Fibroblast of lung (primary cell): ENCODE measurements at regions not wholly inside any gene's neighbourhood (a gene's known extent, or its start where the extent isn't known, plus 50 kb on each side); places are given as distances from the start of the nearest gene placed in this dataset.
"Not testable (repeated sequence)": the region's sequence is repeated elsewhere in the genome, so short reads cannot be mapped to it uniquely, and the experiment has no call there.

ENCODE experiments used
- DNase-seq, 2 donors: peaks; one replicate each; pipeline versions ENCODE4 v3.0.0 to v3.0.0-alpha.2; 2010; ENCODE audit warnings: low read depth in 2 of 2
- H2AFZ ChIP-seq: 2 replicates; pipeline ENCODE4 v1.5.1; 2012; ENCODE audit warnings: low read length, control low read depth, inconsistent platforms
- H3K27ac ChIP-seq: 2 replicates; pipeline ENCODE4 v1.5.1; 2011; ENCODE audit warnings: low read length, control low read depth; ENCODE audit not compliant: insufficient read depth
- H3K27me3 ChIP-seq: 2 replicates; pipeline ENCODE4 v1.5.1; 2011; ENCODE audit warnings: mild to moderate bottlenecking, low read length; ENCODE audit not compliant: control insufficient read depth, insufficient read depth
- H3K36me3 ChIP-seq: 2 replicates; pipeline ENCODE4 v1.5.1; 2011; ENCODE audit warnings: low read length; ENCODE audit not compliant: control insufficient read depth, insufficient read depth
- H3K4me1 ChIP-seq: 2 replicates; pipeline ENCODE4 v1.5.1; 2011; ENCODE audit warnings: low read length; ENCODE audit not compliant: control insufficient read depth, insufficient read depth; ENCODE audit errors: extremely low read depth
- H3K4me2 ChIP-seq: 2 replicates; pipeline ENCODE4 v1.5.1; 2011; ENCODE audit warnings: low read length, control low read depth; ENCODE audit not compliant: insufficient read depth; ENCODE audit errors: extremely low read depth
- H3K4me3 ChIP-seq, 4 experiments: fragments of 200-600 bp in 1 of 4; sonication (generic) in 1 of 4; replicated peaks in 1 of 4; 2 replicates each; pipeline ENCODE4 v1.5.1; 2011 to 2016; ENCODE audit warnings: low read length in 4 of 4, low read depth in 3 of 4, mild to moderate bottlenecking in 3 of 4, control low read depth in 2 of 4, inconsistent platforms in 1 of 4, mixed read lengths in 1 of 4; ENCODE audit not compliant: insufficient read depth in 1 of 4; ENCODE audit errors: control extremely low read depth in 1 of 4
- H3K79me2 ChIP-seq: 2 replicates; pipeline ENCODE4 v1.5.1; 2012; ENCODE audit warnings: mild to moderate bottlenecking, low read length, inconsistent platforms; ENCODE audit not compliant: control insufficient read depth, insufficient read depth
- H3K9ac ChIP-seq: 2 replicates; pipeline ENCODE4 v1.5.1; 2011; ENCODE audit warnings: mild to moderate bottlenecking, low read length, control low read depth; ENCODE audit not compliant: insufficient read depth
- H3K9me3 ChIP-seq: 2 replicates; pipeline ENCODE4 v1.5.1; 2012; ENCODE audit warnings: low read depth, low read length; ENCODE audit not compliant: control insufficient read depth, insufficient read depth
- H4K20me1 ChIP-seq: 2 replicates; pipeline ENCODE4 v1.5.1; 2011; ENCODE audit warnings: low read length; ENCODE audit not compliant: control insufficient read depth, insufficient read depth; ENCODE audit errors: extremely low read depth
- CTCF ChIP-seq, 2 donors: IDR thresholded peaks in 1 of 2; conservative IDR thresholded peaks in 1 of 2; 1 replicate in 1 of 2; 2 replicates in 1 of 2; pipeline ENCODE4 v1.5.1; 2011 to 2012; ENCODE audit warnings: low read length in 2 of 2, control low read depth in 1 of 2, inconsistent platforms in 1 of 2, low read depth in 1 of 2, mild to moderate bottlenecking in 1 of 2
- EZH2 ChIP-seq: IDR thresholded peaks from 2 replicates; pipeline ENCODE4 v1.5.1; 2012; ENCODE audit warnings: low read length, control low read depth, mild to moderate bottlenecking; ENCODE audit errors: missing control alignments

DNA sequence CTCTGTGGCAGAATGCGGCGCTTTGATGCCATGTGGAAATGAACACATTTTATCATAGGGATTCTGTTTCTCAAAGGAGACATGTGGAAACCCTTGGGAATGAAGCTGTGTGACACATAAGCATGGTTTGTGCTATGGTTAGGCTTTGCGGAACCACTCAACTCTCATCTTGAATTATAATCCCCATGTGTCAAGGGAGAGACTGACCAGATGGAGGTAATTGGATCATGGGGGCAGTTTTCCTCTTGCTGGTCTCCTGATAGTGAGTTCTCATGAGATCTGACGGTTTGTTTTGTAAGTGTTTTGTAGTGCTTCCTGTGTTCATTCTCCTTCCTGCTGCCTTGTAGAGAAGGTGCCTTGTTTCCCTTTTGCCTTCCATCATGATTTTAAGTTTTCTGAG, 1109.2 kb upstream of the ALCAM start:
- H4K20me1 ChIP-seq = no peaks in the 10 kb centered on the region
- H2AFZ ChIP-seq = no peak overlapping the region
- H3K36me3 ChIP-seq = no peaks in the 10 kb centered on the region
- no peak overlapping the region for H3K4me2 ChIP-seq
- H3K9ac ChIP-seq = no peak overlapping the region
- H3K9me3 ChIP-seq = no peaks in the 10 kb centered on the region
- H3K27me3 ChIP-seq = no peaks in the 10 kb centered on the region
- no peak overlapping the region for H3K4me3 ChIP-seq
- H3K4me1 ChIP-seq = no peaks in the 10 kb centered on the region
- TF ChIP-seq EZH2 = no peak
- TF ChIP-seq CTCF (conservative IDR thresholded peaks at IDR 0.05 in 1 of 2, IDR thresholded peaks at IDR 0.05 in 1 of 2; ENCODE audit: low read depth in 1 of 2, low read length in 2 of 2) = no peak
- no peaks in the 10 kb centered on the region for H3K79me2 ChIP-seq
- H3K27ac ChIP-seq = no peak overlapping the region
- no peak for DNase-seq

- Histone ChIP-seq H3K9me3 (no peaks in the 10 kb centered on the region), H3K27me3 (no peaks in the 10 kb centered on the region), H3K4me2 (no peak overlapping the region), H3K4me3 (no peak overlapping the region), H3K4me1 (no peaks in the 10 kb centered on the region), H3K36me3 (no peaks in the 10 kb centered on the region), H2AFZ (no peak overlapping the region), H3K9ac (no peak overlapping the region), H3K27ac (no peak overlapping the region), H4K20me1 (no peaks in the 10 kb centered on the region), H3K79me2 (no peaks in the 10 kb centered on the region)
- DNase-seq = no peak
- TF ChIP-seq CTCF (conservative IDR thresholded peaks at IDR 0.05 in 1 of 2, IDR thresholded peaks at IDR 0.05 in 1 of 2; ENCODE audit: low read depth in 1 of 2, low read length in 2 of 2) (no peak), EZH2 (no peak)
These were observed 1103.2 kb upstream of the ALCAM start for GRCh38 chr3:104263477-104263876.

DNA sequence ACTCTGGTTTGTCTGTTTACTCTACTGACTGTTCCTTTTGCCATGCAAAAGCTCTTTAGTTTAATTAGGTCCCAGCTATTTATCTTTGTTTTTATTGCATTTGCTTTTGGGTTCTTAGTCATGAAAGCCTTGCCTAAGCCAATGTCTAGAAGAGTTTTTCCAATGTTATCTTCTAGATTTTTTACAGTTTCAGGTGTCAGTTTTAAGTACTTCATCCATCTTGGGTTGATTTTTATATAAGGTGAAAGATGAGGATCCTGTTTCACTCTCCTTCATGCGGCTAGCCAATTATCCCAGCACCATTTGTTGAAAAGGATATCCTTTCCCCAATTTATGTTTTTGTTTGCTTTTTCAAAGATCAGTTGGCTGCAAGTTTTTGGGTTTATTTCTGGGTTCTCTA, 1100.5 kb upstream of the ALCAM start:
- not testable (repeated sequence) for H3K4me2 ChIP-seq, H3K4me1 ChIP-seq, H3K36me3 ChIP-seq, H3K9ac ChIP-seq, H3K27me3 ChIP-seq, H3K27ac ChIP-seq, H3K9me3 ChIP-seq, H3K79me2 ChIP-seq, H4K20me1 ChIP-seq, H2AFZ ChIP-seq, DNase-seq, H3K4me3 ChIP-seq

DNA sequence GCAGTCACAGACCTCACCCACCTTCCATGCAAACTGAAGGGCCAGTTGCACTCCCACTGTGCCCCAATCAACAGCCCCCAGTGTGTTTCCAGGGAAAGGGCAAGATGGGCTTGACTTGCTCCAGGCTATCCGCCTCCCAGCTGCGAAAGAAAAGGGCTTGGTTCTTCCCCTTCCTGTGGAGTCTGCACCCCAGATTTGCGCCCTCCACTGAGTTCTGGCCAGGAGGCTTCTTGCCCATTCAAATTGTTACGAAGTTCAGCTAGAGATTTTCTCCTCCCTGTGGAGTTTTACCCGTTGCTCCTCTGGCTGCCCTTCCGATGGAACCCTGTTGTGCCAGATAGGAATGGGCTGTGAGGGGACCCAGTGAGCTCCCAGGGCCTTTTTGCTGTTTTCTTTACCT, 1096.9 kb upstream of the ALCAM start:
- TF ChIP-seq CTCF (conservative IDR thresholded peaks at IDR 0.05 in 1 of 2, IDR thresholded peaks at IDR 0.05 in 1 of 2; ENCODE audit: low read depth in 1 of 2, low read length in 2 of 2) (no peak), EZH2 (no peak)
- H3K79me2 ChIP-seq = no peaks in the 10 kb centered on the region
- H3K9ac ChIP-seq = no peak overlapping the region
- no peaks in the 10 kb centered on the region for H3K4me1 ChIP-seq
- H3K9me3 ChIP-seq = no peaks in the 10 kb centered on the region
- no peak for DNase-seq
- H3K4me2 ChIP-seq = no peak overlapping the region
- H2AFZ ChIP-seq = no peak overlapping the region
- no peaks in the 10 kb centered on the region for H3K36me3 ChIP-seq
- H3K27me3 ChIP-seq = no peaks in the 10 kb centered on the region
- H3K4me3 ChIP-seq = no peak overlapping the region
- H4K20me1 ChIP-seq = no peaks in the 10 kb centered on the region
- H3K27ac ChIP-seq = no peak overlapping the region
